A549 (cell line): ENCODE measurements at regions not wholly inside any gene's neighbourhood (a gene's known extent, or its start where the extent isn't known, plus 50 kb on each side); places are given as distances from the start of the nearest gene placed in this dataset.

Source experiments
- CTCF ChIP-seq: fragments of >200 bp; sonication (Bioruptor Twin); formaldehyde crosslinking; IDR thresholded peaks from 3 replicates; pipeline ENCODE4 v1.5.1; 2016
- ELK1 ChIP-seq: fragments of 150-350 bp; IDR thresholded peaks from 2 replicates; pipeline ENCODE4 v1.6.1; 2014; ENCODE audit warnings: low read depth, mild to moderate bottlenecking, low read length
- EP300 ChIP-seq, 2 experiments: fragments of >200 bp; sonication (Bioruptor Twin); formaldehyde crosslinking; IDR thresholded peaks; 2 replicates in 1 of 2; 3 replicates in 1 of 2; pipeline ENCODE4 v1.6.1; 2016 to 2017
- HDAC2 ChIP-seq: fragments of 200-600 bp; sonication (generic); IDR thresholded peaks from 2 replicates; pipeline ENCODE4 v1.6.1; 2016
- MAFK ChIP-seq: fragments of 450-650 bp; IDR thresholded peaks from 2 replicates; pipeline ENCODE4 v1.6.1; 2014; ENCODE audit not compliant: partially characterized antibody
- MYC ChIP-seq: IDR thresholded peaks from 2 replicates; pipeline ENCODE4 v1.6.1; 2012; ENCODE audit warnings: mild to moderate bottlenecking, inconsistent platforms, low read length, improper control_type of control experiment, borderline replicate concordance
- POLR2A ChIP-seq: IDR thresholded peaks from 2 replicates; pipeline ENCODE4 v1.6.1; 2012; ENCODE audit warnings: mild to moderate bottlenecking, low read length
- RAD21 ChIP-seq, 2 experiments: fragments of >200 bp in 1 of 2; sonication (Bioruptor Twin) in 1 of 2; formaldehyde crosslinking in 1 of 2; IDR thresholded peaks in 1 of 2; conservative IDR thresholded peaks in 1 of 2; 2 replicates in 1 of 2; 3 replicates in 1 of 2; pipeline ENCODE4 v1.6.1; 2012 to 2018; ENCODE audit warnings: inconsistent platforms in 1 of 2
- RFX5 ChIP-seq: fragments of 450-650 bp; IDR thresholded peaks from 2 replicates; pipeline ENCODE4 v1.7.1; 2014; ENCODE audit warnings: antibody characterized with exemption, mild to moderate bottlenecking, moderate library complexity
- TP53 ChIP-seq: fragments of 250-450 bp; sonication (Bioruptor Pico); IDR thresholded peaks from 2 replicates; pipeline ENCODE4 v1.5.0; 2021; ENCODE audit warnings: mild to moderate bottlenecking, moderate library complexity
- USF2 ChIP-seq: fragments of 450-650 bp; IDR thresholded peaks from 2 replicates; pipeline ENCODE4 v1.6.1; 2014; ENCODE audit warnings: antibody characterized with exemption
- ZC3H11A ChIP-seq: fragments of 450-650 bp; IDR thresholded peaks from 2 replicates; pipeline ENCODE4 v1.6.1; 2014; ENCODE audit warnings: antibody characterized with exemption, mild to moderate bottlenecking

DNA sequence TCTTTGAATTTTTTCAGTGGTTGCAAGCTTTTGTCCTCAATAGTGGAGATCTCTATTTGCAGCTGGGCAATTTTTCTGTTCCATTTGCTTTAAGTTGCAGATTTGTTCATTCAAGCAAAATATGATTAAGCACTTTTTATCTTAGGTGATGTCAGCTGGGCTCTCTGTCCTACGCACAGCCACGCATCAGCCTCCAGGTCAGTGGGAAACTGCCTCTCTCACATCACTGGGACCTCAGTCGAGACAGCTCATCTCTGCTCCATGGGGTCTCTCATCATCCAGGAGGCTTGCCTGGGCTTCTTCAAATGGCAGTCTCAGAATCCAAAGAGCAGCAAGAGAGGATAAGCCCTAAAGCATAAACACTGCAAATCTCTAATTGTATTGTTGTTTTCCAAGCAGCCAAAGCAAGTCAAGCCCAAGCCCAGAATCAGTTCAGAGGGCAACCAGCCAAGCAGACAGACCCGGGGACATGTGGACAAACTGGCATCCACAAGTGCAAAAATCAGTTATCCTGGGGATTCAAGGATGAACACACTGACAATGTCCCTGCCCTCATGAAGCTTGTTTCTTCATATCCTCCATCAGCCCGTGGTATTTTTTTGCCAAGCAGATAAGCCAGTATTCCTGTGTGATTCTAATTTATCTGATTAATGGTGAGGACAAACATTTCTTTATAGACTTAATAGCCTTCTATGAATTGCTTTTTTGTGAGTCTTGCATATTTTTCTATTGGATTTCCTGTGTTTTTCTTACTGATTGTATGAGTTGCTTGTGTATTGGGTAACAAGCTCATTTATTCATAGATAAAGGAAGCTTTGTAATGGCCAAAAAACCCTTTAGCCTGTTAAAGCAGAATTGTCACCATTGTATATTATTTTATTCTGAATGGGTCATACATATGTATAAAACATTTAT lies 262.5 kb downstream of the GXYLT1 start:
- no peak for TF ChIP-seq EP300 (IDR thresholded peaks at IDR 0.05)
- no peak for TF ChIP-seq RAD21 (conservative IDR thresholded peaks at IDR 0.05 in 1 of 2, IDR thresholded peaks at IDR 0.05 in 1 of 2)
- TF ChIP-seq CTCF = no peak
- no peak for TF ChIP-seq POLR2A
- TF ChIP-seq TP53 (CRISPR knock-in tag) = no peak
- TF ChIP-seq HDAC2 = no peak
- no peak for TF ChIP-seq ZC3H11A
- no peak for TF ChIP-seq MYC
- no peak for TF ChIP-seq ELK1
- no peak for TF ChIP-seq MAFK
- no peak for TF ChIP-seq RFX5
- TF ChIP-seq USF2 = no peak
